Brain microvascular endothelial cell (primary cell): ENCODE measurements at regions not wholly inside any gene's neighbourhood (a gene's known extent, or its start where the extent isn't known, plus 50 kb on each side); places are given as distances from the start of the nearest gene placed in this dataset.

Experiments
- DNase-seq: peaks from one replicate; pipeline ENCODE4 v3.0.0-alpha.2; 2020
- H3K27ac ChIP-seq: fragments of 250-450 bp; sonication (Bioruptor Pico); 2 replicates; pipeline ENCODE4 v1.5.1; 2020; ENCODE audit warnings: mild to moderate bottlenecking, moderate library complexity
- H3K27me3 ChIP-seq: fragments of 250-450 bp; sonication (Bioruptor Pico); replicated peaks from 2 replicates; pipeline ENCODE4 v1.5.1; 2020; ENCODE audit warnings: mild to moderate bottlenecking
- H3K36me3 ChIP-seq: fragments of 250-450 bp; sonication (Bioruptor Pico); replicated peaks from 2 replicates; pipeline ENCODE4 v1.5.1; 2020; ENCODE audit warnings: mild to moderate bottlenecking
- H3K4me3 ChIP-seq: 2 replicates; pipeline ENCODE4 v1.5.1; 2011; ENCODE audit warnings: low read depth, mild to moderate bottlenecking, control low read depth, low read length, moderate library complexity
- CTCF ChIP-seq: IDR thresholded peaks from 2 replicates; pipeline ENCODE4 v1.5.1; 2011; ENCODE audit warnings: low read depth, mild to moderate bottlenecking, moderate library complexity, low read length, control low read depth, inconsistent platforms; ENCODE audit errors: missing control alignments
- in situ Hi-C: cut with HindIII; loops from 2 replicates; pipeline ENCODE4 v1.10.0; 2017; ENCODE audit warnings: low sequenced_read_pairs, low pct_ligation_motif_present

- H3K27me3 ChIP-seq, result no peaks in the 10 kb centered on the region
- TF ChIP-seq CTCF, result no peak
- in situ Hi-C loops, result no loop called here
- no peak for DNase-seq
- H3K27ac ChIP-seq, result no peak overlapping the region
- H3K36me3 ChIP-seq, result no peaks in the 10 kb centered on the region
- no peak overlapping the region for H3K4me3 ChIP-seq
These were observed 282.7 kb downstream of the PTTG2 start for GRCh38 chr4:38242822-38243387.

- Histone ChIP-seq H3K36me3 (no peaks in the 10 kb centered on the region), H3K4me3 (no peak overlapping the region), H3K27ac (no peak overlapping the region), H3K27me3 (no peaks in the 10 kb centered on the region)
- TF ChIP-seq CTCF, result no peak
- in situ Hi-C loops, result no loop called here
- DNase-seq, result no peak
These were observed 283.3 kb downstream of the PTTG2 start for GRCh38 chr4:38243388-38244053.

- Histone ChIP-seq H3K27me3 (no peaks in the 10 kb centered on the region), H3K36me3 (no peaks in the 10 kb centered on the region), H3K4me3 (no peak overlapping the region), H3K27ac (no peak overlapping the region)
- TF ChIP-seq CTCF, result no peak
- in situ Hi-C loops, result no loop called here
- no peak for DNase-seq
These were observed 294.6 kb downstream of the PTTG2 start for GRCh38 chr4:38254825-38255224.

GRCh38 chr4:38255572-38255971, 295.4 kb downstream of the PTTG2 start:
- DNase-seq, result no peak
- TF ChIP-seq CTCF, result no peak
- no peak overlapping the region for H3K4me3 ChIP-seq
- H3K27me3 ChIP-seq, result no peaks in the 10 kb centered on the region
- no peaks in the 10 kb centered on the region for H3K36me3 ChIP-seq
- in situ Hi-C loops, result no loop called here
- no peak overlapping the region for H3K27ac ChIP-seq

GRCh38 chr4:38266616-38267015, 306.4 kb downstream of the PTTG2 start:
- TF ChIP-seq CTCF, result no peak
- no peaks in the 10 kb centered on the region for H3K36me3 ChIP-seq
- DNase-seq, result no peak
- no peak overlapping the region for H3K27ac ChIP-seq
- in situ Hi-C loops, result no loop called here
- H3K27me3 ChIP-seq, result no peaks in the 10 kb centered on the region
- H3K4me3 ChIP-seq, result no peak overlapping the region
